CD1c-positive myeloid dendritic cell (primary cell): ENCODE measurements at regions not wholly inside any gene's neighbourhood (a gene's known extent, or its start where the extent isn't known, plus 50 kb on each side); places are given as distances from the start of the nearest gene placed in this dataset.

ENCODE experiments used
- DNase-seq: peaks from one replicate; pipeline ENCODE4 v3.0.0-alpha.2; 2016; ENCODE audit errors: extremely low spot score

DNA sequence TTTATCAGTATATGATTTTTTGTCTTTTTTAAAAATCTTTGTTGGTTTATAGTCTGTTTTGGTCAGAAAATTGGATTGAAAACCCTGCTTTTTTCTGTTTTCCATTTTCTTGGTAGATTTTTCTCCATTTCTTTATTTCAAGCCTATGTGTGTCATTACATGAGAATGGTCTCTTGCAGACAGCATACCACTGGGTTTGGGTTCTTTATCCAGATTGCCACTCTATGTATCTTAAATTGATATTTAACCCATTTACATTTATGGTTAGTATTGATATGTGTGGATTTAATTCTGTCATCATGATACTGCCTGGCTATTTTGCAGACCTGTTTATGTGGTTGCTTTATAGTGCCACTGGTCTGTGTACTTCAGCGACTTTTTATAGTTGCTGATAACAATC, 239.9 kb upstream of the NDST4 start:
- DNase-seq, result no peak

DNA sequence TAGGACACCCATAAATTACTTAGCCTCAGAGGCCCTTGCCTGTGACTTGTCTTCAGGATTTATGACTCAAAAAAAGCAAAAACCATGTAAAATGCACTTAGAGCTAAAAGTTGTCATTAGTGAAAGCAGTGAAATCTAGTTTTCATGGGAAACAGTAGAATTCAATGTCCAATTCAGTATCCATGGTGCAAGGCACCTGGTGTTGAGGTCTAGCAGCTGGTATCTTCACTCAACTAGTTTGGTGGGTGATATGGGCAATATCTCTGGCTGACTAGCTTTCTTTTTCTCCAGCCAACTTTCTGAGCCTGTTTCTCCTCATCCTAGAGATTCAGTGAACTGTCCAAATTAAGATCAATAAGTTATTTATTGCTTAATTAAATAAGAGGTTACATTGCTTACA, 229.8 kb upstream of the NDST4 start:
- no peak for DNase-seq

DNA sequence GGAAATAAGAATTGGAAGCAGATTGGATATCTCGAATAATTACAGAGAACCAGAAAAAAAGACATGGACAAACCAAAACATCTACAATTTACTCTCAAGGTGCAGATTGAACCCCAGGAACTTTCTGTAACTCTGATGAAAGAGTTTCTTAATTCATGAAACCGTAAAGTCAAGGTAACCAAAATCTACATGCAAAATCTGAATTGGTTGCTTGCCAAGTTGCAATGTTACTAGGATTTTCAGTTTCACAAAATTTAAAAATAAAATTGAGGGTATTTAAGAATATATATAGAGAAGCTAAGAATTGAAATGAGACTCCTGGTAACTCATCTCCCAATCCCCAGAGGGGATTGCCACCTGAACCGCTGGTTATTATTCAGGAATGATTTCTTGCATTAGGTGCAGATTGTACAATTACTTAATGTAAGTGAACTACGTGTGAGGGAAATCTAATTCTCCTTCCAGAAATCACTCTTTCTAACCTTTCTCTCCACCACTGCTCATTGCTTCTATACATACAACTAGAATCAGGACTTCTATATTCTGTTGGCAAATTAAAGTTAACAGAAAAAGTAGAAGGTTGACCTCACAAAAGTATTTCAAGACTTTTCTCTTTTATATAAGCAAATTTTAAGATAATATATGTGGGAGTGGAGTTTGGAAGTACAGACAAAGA, 221.5 kb upstream of the NDST4 start:
- no peak for DNase-seq

DNA sequence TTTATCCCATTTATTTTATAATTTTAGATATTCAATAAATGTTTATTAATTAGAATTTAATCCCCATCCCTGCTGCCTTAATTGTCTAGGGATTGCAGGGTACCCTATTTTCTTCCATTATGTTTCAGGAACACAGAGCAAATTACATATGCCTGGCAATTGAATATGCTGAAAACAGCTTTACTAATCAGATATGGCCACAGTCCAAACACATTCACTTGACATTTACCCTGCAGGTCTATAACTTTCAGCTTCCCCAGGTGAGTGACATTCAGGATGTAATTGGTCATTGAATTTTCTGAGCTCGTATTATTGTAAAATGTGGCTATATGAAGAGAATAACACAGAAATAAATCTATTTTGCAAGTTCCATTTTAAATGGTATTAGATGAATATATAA, 218.7 kb upstream of the NDST4 start:
- no peak for DNase-seq

DNA sequence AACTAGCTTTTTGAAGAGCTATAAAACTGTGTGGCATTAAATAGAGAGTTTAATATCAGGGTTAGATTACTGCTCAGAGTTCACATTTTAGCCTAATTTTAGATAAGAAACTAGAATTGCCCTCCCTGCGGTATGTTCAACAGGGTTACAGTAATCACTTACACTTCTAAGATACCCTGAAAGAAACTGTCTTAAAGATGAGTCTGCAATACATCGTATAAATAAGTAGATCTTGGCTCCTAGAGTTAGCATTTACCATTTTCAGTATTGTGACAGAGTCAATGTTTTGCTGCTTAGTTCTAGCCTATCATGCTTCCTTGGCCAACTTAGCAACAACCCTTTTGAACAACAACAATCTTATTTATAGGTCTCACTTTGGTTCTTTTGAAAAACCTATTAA, 217.8 kb upstream of the NDST4 start:
- no peak for DNase-seq

DNA sequence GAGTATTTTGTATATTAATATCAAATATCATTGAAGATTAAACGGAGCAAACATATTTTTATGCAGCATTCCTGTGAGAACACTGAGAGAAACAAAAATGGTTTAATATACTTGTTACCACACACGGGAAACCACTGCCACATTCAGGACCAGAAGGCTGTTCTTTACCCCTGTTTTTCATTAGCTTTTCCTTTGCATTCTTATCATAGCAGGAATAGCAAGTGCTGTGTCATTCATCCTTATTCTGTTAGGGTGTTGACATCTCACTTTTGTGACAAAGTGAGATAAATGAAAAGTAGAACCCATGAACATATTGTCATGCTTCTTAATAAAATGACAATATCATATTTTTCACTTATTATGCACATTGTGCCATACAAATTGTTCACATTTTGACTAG, 212.4 kb upstream of the NDST4 start:
- no peak for DNase-seq

DNA sequence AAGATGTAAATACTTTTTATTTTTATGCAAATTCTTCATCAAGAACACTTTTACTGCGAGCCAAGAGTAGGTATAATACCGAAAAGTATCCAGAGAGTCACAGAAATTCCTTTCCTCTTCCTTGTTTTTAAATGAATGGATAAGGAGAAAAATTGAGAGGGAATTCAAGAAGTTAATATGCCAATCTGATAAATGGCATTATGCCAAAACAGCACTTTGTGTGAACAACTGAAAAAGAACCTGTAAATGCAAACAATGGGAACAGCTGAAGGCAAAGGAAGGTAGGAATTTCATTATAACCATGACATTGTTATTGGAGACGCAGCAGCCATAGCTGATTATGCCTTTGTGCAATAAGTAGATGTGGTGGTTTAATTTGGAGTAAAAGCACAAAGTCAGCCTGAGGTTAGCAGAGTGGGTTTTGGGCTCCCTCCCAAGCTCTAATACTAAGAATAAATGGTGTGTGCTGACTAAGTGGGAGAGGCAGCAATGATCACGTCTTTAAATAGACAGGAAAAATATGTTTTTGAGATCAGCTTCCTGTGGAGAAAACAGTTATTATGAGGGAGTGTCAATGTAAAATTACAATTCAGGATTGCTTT, 209.8 kb upstream of the NDST4 start:
- DNase-seq, result no peak

DNA sequence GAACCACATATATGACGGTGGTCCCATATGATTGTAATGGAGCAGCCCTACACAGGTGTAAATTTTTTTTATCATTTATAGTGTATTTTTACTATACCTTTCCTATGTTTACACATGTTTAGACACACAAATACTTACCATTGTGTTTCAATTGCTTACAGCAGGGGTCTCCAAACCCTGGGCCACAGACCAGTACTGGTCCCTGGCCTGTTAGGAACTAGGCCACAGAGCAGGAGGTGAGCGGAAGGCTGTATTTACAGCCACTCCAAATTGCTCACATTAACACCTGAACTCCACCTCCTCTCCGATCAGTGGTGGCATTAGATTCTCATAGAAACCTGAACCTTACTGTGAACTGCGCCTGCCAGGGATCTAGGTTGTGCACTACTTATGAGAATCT, 201.8 kb upstream of the NDST4 start:
- no peak for DNase-seq

DNA sequence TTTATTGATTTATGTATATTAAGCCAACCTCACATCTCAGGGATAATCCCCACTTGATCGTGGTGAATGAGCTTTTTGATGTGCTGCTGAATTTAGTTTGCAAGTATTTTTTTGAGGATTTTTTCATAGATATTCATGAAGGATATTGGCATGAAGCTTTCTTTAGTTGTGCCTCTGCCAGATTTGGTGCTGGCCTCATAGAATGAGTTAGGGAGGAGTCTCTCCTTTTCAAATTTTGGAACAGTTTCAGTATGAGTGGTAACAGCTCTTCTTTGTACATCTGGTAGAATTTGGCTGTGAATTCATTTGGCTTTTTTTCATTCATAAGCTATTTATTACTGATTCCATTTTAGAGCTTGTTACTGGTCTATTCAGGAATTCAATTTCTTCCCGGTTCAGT, 197.2 kb upstream of the NDST4 start:
- DNase-seq, result no peak

DNA sequence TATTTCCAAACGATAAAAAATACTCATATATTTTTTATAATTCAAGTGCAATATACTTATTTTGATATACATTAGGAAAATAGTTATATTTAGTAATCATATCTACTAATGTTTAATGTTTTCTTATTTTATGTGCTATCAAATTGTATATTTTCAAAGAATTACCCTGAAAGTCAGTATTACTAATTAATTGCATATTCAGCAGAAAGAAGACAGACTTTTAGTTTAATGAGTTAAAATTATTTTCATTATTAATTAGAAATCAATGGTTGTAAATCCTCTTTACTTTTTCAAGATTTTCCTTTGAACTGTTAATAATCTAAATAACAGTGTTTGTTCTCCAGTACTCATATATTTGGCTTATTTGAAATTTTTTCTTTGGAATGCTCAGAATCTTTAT, 181.3 kb upstream of the NDST4 start:
- DNase-seq, result no peak

DNA sequence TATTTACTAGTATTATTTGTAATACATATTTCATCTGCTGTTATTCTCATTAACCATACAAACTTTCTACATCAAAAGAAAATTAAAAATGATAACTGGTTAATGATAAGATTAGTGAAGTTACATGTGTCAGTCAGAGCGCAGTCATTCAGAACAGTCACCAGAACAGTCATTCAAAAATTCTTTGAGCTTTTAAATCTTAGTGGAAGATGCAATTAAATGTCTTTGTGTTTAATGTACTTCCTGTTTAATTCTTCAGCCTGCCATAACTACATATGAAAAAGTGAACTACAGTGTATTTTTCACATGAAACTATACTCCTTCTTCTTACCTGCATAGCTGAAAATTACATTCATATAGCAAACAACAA, 179.7 kb upstream of the NDST4 start:
- no peak for DNase-seq

DNA sequence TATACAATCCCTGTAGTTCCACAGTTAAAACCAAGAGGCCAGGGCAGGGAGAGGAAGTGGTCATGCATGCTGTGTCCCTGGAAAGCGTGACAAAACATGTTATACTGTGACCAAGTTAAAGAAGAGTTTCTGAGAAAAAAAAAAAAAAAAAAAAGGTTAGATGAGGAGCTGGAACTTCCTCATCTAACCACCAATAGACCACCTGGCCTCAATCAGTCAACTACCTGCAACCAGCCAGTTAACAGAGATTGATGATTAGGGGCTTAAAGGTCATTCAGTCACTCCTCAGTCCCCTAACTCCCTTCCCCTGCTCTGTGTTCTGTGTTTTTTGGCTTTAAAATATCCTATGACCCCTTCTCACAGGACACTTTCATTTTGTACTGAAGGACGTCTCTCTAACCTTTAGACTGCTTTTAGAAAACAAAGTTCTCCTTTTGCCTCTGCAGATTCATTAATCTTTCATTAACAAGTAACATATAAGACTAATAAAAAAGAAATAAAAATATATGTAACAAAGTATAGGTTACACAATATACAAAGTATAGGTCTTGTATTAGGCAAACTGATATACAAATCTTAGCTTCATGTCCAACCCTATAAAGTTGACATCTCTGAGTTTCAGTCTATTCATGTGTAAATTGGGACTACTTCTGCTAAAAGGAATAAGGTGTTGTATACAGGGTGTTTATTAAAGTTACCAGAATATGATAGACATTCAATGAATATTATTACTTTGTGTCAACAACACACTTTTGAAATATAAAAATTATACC, 179.1 kb upstream of the NDST4 start:
- DNase-seq, result no peak

DNA sequence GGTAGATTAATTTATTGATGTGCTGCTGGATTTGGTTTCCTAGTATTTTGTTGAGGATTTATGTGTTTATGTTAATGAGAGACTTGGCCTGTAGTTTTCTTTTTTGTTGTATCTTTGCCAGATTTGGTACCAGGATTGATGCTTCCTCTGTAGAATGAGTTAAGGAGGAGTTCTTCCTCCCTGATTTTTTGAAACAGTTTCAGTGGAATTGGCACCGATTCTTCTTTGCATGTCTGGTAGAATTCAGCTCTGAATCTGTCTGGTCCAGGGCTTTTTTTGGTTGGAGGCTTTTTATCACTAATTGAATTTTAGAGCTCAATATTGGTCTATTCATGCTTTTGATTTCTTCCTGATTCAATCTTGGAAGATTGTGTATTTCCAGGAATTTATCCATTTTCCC, 174.0 kb upstream of the NDST4 start:
- no peak for DNase-seq

DNA sequence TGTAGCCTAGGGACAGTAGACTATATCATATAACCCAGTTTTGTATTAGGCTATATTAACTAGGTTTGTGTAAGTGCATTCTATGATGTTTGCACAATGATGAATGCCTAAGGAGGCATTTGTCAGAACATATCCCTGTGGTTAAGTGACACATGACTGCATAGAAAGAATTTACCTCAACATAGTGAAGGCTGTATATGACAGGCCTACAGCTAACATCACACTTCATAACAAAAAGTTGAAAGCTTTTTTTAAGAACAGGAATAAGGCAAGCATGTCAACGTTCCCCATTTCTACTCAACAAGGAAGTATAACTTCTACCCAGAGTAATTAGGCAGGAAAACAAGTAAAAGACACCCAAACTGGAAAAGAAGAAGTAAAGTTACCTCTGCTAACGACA, 165.9 kb upstream of the NDST4 start:
- DNase-seq, result peak; percentile 26

DNA sequence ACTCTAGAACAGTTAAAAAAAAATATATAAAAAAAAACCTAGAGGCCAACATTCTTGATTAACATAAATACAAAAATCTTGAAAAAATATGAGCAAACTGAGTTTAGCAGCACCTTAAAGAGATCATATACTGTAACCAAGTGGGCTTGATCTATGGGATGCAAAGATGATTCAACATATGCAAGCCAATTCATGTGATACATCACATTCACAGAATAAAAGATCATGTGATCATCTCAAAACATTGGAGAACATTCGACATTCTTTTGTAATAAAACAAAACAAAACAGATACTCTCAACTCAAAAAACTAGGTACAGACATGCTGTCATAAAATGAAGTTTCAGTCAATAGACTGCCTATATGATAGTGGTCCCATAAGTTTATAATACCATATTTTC, 165.4 kb upstream of the NDST4 start:
- no peak for DNase-seq

DNA sequence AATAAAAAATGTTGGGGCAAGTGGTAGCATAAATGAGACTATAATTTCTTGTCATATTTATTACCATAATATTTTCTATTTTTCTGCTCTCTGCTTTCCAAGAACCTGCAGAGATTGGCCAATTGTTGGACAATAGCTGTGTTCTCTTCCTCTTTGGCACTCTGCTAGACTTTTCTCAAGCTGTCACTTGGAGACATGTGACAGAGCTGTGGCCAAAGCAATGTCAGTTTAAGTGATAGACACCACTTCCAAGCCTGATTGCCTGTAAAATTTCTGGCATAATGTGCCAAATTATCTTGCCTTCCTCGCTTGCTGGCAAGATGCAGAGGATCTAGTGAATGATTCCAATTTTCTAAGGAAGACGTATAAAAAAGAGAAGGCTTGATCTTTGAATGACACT, 162.2 kb upstream of the NDST4 start:
- peak; percentile 41 for DNase-seq

DNA sequence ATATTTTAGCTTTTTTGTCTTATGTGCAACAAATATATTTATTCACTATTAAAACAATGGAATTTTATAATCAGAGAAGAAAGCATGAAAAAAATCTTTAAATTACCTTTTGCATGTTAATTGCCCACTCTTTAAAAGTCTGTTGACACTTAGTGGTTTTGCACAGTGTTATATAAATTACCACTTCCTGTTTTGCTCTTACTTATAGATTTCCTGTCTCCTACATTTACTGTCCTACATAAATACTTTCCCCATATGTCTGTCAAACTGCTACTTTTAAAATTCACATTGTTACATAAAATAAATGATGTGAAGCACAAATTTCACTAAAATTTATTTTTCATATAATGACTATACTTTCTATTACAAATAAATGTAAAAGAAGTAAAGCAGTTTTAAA, 161.1 kb upstream of the NDST4 start:
- DNase-seq, result peak; percentile 55

DNA sequence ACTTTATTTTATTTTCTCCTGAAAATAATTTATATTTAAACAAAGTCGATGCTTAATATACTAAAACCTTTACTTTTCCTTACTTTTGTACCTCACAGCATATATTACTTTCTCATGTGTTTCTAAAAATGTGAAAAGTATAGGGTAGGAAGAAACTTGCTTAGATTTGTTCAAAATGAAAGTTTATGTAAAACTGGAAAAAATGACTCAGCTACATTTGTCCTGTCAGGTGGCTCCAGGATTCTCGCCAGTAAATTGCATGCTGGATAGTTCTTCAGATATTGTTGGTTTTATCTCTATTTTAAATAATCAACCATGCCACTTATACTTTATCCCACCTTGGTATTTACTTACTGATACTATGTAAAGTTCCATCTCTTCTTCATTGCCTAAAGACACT, 159.2 kb upstream of the NDST4 start:
- no peak for DNase-seq

DNA sequence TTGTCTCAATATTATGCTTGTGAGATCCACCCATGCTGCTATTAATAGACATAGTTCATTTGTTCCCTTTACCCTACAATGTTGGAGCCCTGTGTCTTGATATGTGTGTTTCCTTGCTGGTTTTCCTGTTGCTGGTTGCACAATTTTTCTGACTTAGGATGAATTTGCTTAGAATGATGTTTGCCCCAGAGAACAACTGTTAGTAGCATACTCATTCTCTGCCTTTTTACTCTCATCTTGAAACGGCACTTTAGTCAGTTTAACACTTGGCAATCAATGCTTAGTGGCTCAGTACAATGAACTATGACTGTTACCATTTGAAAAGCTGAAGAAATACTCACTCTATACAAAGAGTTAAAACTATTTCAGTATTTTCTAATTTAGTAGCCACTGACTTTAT, 158.8 kb upstream of the NDST4 start:
- DNase-seq, result peak; percentile 10

DNA sequence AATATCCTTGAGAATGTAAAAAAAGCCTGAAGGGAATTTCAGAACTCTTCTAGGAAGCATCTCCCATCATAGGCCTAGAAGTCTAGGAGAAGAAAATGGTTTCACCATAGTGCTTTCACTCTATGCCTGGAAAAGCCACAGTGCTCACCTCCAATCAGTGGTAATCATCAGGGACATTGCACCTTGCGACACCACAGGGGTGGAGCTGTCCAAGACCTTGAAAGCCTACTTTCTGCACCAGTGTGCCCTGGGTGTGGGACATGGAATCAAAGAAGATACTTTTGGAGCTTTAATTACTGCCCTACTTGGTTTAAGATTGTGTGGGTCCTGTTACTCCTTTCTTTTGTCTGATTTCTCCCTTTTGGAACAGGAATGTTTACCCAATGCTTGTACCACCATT, 146.8 kb upstream of the NDST4 start:
- no peak for DNase-seq

DNA sequence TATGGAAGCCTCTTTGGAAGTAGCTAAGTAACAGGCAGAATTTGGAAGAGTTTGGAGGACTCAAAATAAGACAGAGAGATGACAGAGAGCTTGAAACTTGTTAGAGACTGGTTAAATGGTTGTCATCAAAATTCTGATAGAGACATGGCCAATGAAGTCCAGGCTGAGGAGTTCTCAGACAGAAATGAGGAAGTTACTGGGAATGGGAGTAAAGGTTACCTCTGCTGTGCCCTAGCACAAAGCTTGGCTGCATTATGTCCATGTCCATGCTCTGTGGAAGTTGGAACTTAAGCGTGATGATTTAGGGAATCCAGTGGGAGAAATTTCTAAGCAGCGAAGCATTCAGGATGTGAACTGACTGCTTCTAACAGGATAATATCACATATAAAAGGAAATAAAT, 146.2 kb upstream of the NDST4 start:
- no peak for DNase-seq

DNA sequence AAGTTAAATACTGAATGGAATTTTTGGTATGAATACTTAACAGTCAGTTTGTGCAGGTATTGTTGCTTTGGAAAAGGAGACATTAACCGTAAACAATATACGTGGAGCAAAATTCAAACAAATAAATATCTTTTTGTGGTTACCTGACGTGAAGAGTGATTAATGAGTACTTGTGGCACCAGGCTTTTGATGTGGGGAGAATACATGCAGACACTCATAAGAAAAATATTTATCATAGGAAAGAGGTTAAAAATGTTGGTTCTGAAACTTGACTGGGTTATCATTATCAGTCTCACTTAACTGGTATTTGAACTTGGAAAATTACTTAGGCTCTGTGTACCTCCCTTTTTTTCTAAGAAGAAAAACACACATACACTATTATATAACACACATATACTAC, 136.4 kb upstream of the NDST4 start:
- DNase-seq, result no peak

DNA sequence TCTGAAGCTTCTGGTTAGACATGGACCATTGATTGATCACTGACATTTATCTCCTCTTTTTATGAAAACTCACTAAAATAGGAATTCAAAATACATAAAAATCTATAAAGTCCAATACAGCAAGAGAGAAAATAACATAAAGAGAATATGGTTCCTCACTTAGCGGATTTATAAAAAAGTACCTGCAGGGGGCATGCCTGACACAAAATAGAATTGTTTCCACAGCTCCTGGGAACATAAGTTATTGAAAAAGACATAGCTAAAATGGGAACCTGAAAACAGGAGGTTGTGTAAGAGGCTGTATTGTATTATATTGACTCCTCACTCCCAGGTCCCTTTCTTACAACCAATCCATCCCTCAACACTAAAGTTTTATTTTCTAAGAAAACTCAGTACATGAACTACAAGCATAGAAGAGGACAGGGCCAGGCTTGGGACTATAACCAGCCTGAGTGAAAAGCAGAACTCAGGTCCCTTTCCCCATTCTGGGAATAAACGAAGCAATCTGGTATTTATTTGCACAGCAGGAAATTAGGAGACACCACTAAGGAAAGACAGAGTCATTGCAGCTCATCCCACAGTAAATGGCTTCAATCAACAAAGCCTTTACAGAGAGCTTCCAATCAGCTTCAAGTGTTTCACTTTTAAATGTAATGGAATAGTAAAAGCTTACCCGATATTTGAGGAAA, 121.1 kb upstream of the NDST4 start:
- DNase-seq, result peak; percentile 61
